ENCODE measurements at regions not wholly inside any gene's neighbourhood (a gene's known extent, or its start where the extent isn't known, plus 50 kb on each side); places are given as distances from the start of the nearest gene placed in this dataset.

DNA sequence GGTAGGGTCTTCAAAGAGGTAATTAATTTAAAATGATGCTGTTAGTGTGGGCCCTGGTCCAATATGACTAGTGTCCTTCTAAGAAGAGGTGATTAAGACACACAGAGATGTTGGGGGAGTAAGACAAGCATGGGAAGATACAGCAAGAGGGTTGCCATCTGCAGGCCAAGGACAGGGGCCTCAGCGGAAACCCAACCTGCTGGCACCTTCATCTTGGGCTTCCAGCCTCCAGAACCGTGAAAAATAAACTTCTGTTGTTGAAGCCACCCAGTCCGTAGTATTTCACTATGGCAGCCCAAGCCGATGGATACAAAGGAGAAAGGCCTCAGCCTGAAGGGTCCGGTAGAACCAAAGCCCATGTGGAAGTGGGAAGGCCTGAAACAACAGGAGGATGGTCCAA is 161.7 kb upstream of the UBE2E1 start:
- DNase-seq (ENCODE audit: low read depth): no peak

DNA sequence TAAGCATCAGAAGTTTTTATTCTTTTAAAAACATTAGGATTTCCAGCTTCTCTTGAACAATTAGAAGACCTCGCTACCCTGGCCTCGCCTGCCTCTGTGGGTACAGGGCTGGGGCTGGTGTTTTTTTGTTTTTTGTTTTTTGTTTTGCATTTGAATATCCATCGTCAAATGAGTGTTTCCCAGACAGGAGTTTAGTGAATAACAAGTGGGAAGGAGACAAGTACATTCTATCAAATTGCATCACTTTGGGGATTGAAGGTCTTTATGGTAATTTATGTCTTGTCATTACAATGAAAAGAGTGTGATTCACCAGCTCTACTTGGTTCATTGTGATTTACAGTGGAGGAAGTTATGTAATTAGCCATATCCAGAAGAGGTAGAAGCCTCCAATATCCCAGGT is 161.1 kb upstream of the UBE2E1 start:
- DNase-seq (ENCODE audit: low read depth): no peak

DNA sequence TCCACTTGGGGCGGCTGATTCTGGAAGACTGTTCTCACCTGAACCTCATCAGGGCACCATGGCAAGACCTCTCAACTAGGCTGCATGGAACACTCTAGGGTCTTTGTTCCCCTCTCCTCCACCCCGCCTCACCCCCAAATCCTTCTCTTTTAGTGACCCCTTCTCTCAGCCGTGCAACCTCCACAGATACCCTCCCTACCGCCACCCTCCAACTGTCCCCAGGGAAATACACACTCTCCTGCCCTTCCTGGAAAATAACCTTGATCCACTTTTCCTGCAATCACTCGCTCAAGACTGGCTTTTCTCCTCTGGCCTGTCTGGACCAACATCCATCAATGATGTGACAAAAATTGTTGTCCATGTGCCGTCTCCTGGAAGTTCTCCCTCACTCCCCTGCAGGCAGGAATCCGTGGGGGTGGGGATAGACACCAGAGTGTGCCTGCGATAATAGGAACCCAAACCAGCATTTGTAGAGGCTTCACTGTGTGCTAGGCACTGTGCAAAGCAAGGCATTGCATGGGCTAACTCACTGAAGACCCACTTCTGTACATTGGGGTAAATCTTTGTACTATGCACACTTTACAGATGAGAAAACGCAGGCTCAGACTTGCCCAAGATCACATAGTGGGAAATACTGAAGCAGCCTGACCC is 160.1 kb upstream of the UBE2E1 start:
- DNase-seq (ENCODE audit: low read depth): no peak

DNA sequence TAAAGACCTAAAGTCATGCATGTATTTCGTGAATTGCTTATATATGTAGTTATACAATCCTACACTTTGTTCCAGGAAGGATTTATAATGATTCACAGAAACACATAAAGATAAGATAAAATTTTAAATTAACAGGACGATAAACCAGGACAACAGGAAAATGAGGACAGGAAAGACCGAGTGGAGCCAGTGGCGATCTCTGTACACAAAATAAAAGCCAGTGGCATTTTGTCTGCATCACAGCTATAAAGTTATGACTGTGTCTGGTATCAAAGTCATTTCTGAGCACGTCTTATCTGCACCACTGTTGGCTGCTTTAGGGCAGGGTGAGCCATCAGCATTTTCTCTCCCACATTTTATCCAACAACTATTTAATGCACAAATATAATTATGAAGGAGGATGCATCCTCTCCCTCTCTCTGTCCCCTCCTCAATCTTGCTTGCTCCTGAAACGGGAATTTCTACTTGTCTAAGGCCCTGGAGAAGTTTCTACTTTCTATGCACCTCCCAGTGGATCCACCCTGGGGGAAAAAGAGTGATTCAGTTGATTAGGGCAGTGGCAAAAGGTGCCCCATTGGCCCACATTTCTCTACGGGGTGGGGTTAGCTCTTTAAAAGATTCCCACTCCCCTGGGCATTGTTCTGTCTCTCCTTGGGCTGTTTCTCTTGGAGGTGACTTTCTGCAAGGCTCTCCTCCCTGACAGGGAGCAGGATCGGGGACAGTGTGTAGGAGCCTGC is 159.4 kb upstream of the UBE2E1 start:
- DNase-seq (ENCODE audit: low read depth): no peak

DNA sequence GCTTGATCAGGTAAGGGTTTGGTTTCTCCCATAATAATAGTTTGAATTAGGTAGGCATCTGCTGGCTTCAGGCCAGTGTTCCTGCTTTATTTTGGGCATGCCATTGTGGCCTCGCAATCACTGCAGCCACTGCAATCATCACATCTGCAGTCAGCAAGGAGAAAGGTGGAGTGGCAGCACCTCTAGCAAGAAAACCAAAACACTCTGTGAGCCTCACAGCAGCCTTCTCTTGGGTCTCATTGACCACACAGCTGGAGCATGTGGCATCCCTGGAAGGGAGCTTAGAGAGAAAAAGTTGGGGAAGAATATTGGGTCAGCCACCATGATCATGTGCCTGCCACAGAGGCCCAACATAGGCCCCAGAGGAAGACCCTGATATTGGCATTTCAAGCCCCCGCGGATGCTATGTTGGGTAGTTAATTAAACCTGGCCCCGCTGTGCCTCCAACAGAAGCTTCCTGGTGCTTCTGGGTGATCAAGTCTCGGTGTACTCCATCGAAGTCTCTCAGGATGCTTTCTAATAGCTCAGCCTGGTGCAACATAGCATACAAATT is 158.0 kb upstream of the UBE2E1 start:
- DNase-seq (ENCODE audit: low read depth): no peak

DNA sequence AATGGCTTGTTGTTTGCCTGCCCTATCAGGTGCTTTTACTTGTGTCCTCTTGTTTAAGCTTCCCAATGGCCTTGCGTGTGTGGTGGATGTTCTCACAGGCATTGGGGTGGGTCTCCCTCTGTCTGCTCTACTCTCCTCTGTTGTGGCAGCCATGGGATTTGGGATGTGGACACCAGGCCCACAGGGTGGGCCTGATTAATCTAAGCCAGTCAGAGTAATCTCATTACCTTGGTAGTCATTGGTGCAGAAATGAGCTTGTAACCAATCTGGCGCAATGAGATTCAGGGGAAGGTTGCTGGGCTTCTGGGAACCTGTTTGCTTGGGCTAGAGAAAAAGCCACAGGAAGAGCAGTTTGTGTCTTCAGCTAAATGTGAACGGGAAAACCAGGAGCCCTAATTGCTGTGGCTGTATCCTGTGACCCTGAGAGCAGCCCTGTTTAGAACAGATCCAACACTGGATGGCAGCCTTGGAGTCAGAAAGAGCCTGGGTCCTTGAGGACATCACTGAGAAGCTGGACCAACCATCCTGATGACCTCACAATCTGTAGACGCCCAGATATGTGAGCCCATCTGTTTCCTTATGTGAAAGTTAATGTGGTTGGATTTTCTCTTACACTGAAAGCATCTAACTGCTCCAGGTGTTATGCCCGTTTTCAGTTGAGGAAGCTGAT is 157.3 kb upstream of the UBE2E1 start:
- no peak for DNase-seq (ENCODE audit: low read depth)

DNA sequence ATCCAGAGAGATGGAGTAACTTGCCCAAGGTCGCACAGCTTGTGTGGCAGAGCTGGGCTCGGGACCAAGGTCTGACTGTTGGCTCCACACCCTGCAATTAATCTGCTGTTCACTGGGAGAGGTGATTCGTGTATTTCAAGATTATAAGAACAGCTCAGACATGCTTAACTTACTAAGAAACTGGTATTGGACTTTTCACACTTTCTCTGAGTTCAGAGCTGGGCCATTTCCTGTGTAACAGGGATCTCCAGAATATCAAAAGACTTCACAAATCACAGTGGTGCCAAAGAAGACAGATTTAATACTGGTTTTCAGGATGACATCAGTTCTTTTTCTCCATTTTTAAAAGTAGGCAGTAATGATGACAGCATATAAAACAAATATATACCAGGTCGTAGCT is 156.8 kb upstream of the UBE2E1 start:
- DNase-seq (ENCODE audit: low read depth): no peak

DNA sequence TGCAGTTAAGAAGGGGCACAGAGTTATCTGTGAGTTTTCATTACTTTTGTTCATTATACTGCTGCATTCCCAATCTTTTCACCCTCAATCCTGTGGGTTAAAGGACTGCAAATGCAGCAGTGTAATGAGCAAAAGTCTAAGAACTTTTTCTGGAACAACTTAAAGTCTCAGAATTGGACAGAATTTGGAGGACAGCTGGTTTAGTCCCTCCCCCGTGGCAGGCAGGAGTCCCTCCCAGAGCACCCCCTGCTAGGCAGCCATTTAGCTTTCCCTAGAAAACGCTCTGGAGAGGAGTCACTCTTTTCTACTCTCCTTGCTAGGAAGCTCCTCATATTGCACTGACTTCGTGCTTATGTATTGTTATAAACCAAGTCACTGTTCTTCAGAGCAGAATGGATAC is 156.3 kb upstream of the UBE2E1 start:
- DNase-seq (ENCODE audit: low read depth): no peak

DNA sequence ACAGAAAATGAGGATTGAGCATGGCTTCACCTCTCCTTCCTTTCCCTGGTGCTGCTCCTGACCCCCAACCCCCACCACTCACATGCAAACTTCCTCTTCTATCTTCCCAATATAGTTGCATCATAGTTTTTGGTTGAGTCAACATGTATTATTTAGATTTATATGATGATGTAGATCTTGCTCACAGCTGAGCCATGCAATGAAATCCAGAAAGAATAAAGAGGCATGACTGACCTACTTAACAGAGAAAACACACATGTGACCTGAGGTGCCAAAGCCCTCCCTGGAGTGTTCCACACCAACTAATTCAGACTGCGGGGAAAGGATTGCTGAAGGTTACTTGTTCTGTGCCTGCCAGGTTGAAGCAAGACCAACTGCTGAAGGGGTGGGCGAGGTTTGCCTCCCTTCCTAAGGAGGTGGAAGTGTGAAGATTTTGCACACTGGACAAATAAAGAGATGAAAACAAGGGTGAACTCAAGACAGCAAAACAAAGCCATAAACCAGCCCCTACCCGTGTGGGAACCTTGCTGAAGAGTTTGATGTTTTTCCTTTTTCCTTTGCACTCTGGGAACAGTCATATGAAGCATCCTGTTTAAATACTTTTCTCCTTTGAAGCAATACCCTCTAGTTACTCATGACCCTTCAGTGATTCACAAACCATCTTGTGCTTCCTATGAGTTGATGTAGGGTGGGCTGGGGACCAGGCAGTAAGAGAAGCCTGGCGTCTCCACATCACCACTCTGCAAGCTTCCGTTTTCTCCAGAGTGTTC is 155.2 kb upstream of the UBE2E1 start:
- DNase-seq (ENCODE audit: low read depth): no peak

DNA sequence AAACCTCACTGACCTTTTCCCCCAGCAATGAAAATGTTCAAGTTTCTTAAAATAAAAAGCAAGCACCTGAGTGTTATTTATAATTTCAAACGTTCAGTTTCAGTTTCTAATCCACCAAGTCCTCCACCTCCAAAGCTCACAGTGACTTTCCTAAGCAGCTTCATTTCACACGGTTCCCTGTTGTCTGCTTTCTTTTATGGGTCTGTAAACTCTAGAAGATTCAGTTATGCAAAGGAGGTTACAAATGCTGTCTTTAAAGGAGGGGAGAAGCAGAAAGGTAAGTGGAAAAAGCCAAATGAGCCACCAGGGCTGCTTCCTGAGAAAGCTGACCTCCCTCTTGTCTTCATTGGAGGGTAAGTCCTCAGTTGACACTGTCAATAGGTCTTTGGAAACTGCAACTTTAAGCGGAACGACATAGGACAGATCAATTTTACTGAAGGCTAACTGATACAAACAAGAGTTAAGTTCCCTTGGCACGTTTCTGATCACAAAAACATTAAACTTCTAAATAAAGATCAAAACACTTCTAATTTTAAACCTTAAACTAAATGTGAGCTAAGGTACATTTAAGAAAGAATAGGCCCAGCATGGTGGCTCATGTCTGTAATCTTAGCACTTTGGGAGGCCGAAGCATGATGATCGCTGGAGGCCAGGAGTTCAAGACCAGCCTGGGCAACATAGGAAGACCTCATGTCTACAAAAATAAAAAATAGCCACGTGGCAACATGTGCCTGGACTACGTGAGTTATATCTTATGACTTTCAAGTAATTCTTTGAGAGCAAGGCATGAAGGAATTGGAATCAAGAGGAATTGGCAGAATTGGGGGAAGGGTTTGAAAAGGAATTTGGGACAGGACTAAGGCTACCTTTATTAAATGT is 151.9 kb upstream of the UBE2E1 start:
- no peak for DNase-seq (ENCODE audit: low read depth)

DNA sequence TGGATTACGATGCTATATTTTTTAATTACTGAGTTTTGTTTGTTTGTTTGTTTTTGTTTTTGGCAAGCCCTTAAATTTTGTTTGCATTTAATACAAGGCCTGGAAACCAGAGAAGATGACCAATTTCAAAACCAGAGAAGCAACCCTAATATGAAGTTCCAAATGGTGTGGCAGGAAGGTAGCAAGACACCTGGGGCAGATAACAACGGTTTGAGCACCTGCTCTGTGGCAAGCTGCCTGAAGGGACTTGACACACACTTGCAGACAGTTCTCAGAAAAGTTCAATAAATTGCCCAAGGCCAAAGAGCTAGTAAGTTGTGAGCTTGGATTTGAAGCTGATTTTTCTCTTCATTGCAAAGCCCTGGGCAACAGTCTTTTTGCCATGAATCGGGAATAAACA is 151.2 kb upstream of the UBE2E1 start:
- no peak for DNase-seq (ENCODE audit: low read depth)

DNA sequence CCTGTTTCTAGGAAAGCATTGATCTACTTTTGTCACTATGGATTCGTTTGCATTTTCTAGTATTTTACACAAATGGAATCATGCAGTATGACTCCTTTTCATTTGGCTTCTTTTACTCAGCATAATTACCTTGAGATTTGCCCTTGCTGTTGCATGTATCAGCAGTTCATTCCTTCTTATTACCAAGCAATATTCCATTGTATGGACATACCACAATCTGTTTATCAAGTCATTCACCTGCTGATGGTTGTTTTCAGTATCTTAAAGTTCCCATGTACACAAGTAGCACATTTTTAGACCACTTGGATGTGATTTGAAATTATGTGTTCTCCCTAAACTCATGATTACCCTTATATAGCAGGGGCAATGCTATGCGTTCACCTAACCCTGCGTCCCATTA is 150.0 kb upstream of the UBE2E1 start:
- no peak for DNase-seq (ENCODE audit: low read depth)

DNA sequence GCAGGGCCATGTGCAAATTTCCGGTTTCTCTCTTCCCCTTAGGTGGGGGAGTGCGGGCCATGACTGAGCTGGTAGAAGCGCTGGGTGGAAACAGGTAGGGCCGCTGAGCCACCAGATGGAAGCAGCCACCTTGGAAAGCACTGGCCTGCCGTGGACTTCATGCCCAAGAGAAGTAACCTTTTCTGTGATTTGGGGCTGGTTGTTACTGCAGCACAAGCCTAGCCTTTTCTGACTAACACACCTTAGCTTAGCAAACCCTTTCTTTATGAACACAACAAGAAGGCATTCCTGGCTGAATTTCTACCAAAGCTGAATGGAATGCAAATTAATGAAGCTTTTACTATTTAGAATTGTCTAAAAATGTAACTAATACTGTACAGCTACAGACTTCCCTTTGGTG is 149.6 kb upstream of the UBE2E1 start:
- no peak for DNase-seq (ENCODE audit: low read depth)

DNA sequence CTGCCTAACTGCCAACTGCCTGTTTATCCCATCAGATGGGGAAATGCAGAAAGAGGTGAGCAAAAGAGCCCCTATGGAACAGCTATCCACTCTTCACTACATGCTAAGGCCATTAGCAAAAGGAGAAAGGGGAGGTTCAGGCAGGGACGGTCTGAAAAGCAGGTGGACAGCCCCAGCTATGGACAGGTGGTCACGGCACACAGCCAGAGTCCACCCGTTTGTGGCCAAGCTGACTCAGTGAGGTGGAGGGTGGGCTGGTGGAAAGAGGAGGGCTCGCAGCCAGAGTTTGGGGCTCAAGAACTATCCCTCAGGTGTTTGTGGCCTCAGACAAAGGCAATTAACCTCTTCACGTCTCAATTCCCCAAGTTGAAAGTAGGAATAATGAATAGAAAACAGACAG is 148.9 kb upstream of the UBE2E1 start:
- no peak for DNase-seq (ENCODE audit: low read depth)

DNA sequence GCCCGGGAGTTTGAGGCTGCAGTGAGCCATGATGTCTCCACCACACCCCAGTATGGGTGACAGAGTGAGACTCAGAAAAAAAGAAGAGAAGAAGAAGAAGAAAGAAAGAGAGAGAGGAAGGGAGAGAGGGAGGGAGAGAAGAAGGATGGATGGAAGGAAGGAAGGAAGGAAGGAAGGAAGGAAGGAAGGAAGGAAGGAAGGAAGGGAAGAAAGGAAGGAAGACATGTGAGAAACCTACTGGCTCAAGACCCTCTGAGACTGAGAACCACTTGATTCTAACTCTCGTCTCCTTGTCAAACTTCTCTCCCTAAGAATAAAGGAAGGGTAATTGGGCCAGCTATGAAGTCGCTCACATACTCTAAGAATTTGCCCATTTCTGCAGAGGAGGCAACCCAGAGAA is 148.1 kb upstream of the UBE2E1 start:
- DNase-seq (ENCODE audit: low read depth): no peak

DNA sequence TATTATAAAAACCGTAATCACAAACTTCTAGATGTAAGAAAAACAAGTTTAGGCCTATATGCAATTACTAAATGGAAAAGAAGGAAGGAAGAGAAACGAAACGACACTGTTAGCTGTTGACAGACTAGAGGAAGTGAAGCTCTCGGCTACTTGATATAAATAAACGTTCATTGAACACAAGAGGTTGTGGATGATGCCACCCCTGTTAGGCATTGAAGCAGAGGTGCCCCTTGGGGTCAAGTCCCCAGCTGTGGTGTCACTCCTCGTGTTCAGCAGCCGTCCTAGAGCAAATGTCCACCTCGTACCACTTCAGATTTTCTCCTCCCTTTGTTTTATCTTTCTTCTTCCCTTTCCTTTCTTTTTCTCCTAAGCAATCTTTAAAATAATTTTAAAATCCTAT is 146.5 kb upstream of the UBE2E1 start:
- DNase-seq (ENCODE audit: low read depth): no peak

DNA sequence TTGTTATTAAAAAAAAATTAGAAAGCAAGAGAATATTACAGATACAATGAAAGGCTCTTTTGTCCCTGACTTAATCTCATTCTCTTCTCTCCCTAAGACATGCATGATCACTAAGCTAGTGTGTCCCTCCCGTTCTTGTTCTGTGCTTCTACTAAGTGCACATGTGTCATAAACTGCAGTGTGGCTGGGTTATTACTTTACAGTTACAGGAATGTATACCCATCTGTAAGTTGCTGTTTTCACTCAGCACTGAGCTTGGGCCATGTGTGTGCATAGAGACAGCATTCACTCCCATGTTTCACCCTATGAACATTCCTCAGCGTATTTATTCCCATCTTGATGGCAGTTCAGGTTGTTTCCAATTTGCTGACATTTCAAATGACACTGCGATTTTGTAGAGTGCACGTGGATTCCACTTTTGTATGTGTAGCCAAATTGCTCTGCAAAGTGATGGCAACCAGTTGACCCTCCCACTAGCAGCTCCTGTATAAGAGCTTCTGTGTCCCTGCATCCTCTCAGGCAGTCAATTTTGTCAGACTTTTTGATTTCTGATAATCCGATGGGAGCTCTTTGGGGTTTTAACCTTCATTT is 145.8 kb upstream of the UBE2E1 start:
- DNase-seq (ENCODE audit: low read depth): no peak

DNA sequence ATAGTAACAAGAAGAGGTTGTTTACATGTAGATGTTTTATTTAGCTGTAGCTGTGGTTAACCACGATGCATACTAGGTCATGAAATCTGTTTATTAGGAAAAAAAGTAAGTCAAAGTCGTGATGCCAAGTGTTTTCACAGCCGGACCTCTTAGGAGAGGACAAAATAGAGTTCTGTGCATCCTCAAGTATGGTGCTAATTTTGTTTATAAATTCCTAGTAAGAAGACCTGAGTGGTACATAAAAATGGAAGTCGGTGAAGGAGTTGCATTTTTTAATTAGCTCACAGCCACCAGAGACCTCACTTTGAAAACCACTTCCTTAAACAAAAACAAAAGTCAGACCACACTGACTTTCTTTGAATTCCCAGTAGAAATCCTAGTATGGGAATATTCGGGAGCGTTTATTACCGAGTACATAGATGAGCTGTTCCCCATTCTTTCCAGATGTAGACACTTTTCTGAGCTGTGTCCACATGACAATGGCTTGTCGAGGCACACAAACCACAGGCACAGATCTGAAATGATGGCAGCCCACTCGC is 143.6 kb upstream of the UBE2E1 start:
- no peak for DNase-seq (ENCODE audit: low read depth)

DNA sequence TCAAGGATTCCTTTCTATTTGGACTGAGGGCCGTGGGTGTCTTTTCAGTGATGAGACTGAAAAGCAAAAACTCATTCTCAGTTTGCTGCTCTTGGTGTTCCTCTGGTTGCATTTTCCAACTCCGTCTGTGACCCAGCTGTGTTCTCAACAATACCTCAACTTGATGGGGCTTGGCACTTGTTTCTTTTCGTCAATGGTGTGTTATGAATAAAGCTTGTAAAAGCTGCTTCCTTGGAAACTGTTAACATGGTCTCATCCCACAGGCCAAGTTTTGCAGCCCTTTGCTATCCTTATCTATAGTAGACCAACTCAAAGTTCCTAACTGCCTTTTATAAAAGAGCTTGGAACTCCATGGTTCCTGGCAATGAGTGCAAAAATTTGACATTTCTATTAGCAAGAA is 142.5 kb upstream of the UBE2E1 start:
- DNase-seq (ENCODE audit: low read depth): no peak

DNA sequence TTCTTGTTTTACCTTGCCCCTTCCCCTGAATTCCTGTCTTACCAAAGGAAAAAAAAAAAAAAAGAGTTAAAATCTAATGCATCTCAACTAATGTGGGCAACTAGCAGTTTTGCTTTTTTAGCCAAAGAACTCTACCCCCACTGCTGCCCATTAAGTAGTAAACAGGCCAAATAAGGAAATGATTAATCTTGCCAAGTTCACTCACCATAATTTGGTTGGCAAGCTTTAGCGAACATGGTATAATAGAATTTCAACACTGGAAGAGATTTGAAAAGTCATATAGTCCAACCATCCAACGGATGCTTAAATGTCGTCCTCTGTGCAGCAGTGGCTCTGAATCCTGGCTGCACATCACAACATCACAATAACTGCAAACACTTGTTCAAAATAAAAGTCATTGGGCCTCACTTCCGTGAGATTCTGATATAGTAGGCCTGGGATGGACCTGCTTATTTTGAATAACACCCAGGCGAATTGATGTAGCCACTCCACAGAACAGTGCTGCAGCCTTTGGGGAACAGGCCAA is 142.0 kb upstream of the UBE2E1 start:
- DNase-seq (ENCODE audit: low read depth): no peak

DNA sequence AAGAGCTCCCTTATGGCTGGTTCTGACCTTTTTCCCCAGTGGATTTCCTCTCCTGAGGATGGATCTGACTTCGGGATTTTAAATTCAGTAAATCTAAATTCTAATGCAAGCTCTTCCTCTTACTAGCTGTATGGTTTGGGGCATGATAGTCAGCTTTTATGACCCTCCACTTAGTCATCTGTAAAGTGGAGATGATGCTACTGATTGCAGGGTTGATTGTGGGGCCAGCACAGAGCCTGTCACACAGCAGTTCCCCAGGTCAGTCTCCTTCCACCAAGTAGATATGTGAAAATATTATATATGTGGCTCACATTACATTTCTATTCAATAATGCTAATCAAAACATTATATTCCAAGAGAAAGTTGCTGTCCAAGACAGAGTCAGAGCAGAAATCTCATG is 141.3 kb upstream of the UBE2E1 start:
- DNase-seq (ENCODE audit: low read depth): no peak

All from stimulated activated CD8-positive, alpha-beta memory T cell treated with anti-CD3 and anti-CD28 coated beads, Interleukin-7, amount 100 ng/mL, for 24 hours (primary cell).